KBM-7 (cell line): ENCODE measurements at regions not wholly inside any gene's neighbourhood (a gene's known extent, or its start where the extent isn't known, plus 50 kb on each side); places are given as distances from the start of the nearest gene placed in this dataset.

ENCODE experiments used
- DNase-seq: peaks from one replicate; pipeline ENCODE4 v3.0.0-alpha.2; 2015
- in situ Hi-C: fragments of 300-500 bp; cut with MboI; formaldehyde crosslinking; loops from 2 replicates; pipeline ENCODE4 v1.14.3; 2020; ENCODE audit warnings: low sequenced_read_pairs, low pct_unique_long_range_greater_than_20kb, mixed read lengths

GRCh38 chr1:80982831-80983230 is 817.9 kb upstream of the ADGRL2 start:
- in situ Hi-C loops: no loop called here
- DNase-seq: no peak

DNA sequence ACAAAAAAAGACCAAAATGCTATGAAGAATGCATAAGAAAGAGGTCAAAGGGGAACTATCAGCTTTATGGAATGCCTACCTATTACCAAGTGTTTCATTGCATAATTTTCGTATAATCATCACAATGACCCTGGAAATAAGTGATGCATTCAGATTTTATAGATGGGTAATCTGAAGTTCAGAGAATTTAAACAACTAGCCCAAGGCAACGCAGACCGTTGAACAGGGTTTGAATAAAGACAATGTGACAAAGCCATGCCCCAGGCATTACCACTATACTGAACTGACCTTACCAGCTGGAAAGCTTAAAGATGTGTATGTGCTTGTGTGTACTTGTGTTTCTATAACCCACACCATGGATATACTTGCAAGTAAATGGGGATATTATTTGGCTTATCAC is 827.6 kb upstream of the ADGRL2 start:
- DNase-seq: no peak
- in situ Hi-C loops: no loop called here

DNA sequence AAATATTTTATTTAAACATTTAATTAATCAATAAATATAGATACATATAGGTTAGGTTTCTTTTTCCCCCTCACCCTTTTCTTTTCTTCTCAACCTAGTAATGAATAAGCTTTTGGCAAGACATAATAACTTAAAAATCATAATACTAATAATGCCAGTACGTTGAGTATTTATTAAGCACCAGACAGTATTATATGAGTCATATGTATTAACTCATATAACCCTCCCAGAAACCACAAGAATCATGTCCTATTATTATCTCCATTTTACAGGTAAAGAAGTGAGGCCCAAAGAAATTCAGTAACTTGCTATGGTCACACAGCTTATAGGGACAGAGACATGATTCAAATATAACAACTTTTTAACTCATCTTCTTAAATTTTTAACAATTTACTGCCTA is 834.5 kb upstream of the ADGRL2 start:
- in situ Hi-C loops: no loop called here
- DNase-seq: no peak

DNA sequence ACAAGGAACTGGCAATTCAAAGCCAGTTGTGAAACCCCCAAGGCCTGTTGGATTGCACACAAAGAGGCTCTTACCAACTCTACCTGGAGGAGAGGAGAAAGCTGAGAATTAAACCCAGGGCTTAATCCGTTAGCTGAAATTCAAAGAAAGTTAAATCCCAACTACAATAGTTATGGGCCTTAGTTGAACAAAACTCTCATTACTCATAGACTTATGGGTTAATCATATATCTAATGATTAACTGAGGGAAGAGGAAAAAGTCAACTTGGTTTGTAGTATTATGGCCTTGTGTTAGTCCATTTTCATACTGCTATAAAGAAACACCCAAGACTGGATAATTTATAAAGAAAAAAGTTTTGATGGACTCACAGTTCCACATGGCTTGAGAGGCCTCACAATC is 838.2 kb upstream of the ADGRL2 start:
- no peak for DNase-seq
- in situ Hi-C loops: no loop called here

- DNase-seq: no peak
- in situ Hi-C loops: no loop called here
Measured at GRCh38 chr1:80961464-80962190, 839.1 kb upstream of the ADGRL2 start.

DNA sequence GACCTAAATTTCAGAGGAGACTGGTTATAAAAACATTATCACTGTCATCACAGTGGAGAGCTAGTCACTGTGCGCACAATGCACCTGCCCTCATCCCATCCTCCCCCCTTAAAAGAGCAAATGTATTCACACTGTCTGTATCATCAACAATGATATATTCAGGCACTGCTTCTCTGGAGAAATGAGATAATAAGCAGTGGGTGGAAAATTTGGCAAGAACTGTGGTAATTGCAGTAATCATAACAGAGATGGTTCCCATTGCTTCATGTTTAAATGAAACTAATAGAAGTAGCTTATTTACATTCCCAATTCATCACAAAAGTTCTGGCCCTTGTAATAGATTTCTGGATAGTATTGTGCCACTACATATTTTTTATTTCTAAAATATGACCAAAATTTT is 867.4 kb upstream of the ADGRL2 start:
- in situ Hi-C loops: no loop called here
- DNase-seq: no peak

DNA sequence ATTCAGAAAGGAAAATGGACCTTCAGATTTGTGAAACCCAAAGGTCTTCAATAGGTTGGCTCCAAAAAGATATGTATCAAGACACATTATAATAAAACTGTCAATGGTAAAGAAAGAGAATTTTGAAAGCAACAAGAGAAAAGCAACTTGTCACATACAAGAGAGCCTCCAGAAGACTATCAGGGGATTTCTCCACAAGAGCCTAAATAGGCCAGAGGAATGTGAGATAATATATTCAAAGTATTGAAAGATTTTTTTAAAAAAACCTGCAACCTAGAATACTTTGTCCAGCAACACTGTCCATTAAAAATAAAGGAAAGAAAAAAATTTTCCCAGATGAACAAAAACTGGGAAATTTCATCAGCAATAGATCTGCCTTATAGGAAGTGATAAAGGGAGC is 869.6 kb upstream of the ADGRL2 start:
- DNase-seq: no peak
- in situ Hi-C loops: no loop called here

- no peak for DNase-seq
- in situ Hi-C loops: no loop called here
Measured at GRCh38 chr1:80929868-80930508, 870.7 kb upstream of the ADGRL2 start.

- in situ Hi-C loops: no loop called here
- DNase-seq: no peak
Measured at GRCh38 chr1:80926531-80926930, 874.2 kb upstream of the ADGRL2 start.

DNA sequence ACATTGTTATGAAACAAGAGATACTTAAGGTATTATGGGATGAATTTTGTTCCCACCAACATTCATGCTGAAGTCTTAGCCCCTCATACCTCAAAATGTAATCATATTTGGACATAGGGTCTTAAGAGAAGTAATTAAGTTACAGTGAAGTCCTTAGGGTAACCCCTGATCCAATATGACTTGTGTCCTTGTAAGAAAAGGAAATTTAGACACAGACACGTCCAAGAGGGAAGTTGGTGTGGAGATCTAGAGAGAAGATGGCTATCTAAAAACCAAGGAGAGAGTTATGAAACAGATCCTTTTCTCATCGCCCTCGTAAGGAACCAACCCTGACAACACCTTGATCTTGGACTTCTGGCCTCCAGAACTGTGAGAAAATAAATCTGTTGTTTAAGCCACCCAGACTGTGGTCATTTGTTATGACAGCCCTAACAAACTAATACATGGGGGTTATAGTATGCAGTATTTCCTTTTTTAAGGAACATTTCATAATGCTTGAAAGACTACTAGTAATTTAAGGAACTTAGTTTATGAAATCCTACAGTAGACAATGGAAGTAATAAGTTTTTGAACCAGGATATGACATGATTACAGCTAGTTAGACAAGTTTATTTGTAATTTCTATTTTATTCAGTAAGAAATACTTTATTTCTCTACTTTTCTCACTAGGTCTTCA is 875.5 kb upstream of the ADGRL2 start:
- in situ Hi-C loops: no loop called here

GRCh38 chr1:80924290-80924689 is 876.4 kb upstream of the ADGRL2 start:
- no peak for DNase-seq
- in situ Hi-C loops: no loop called here

More for the DNA sequence above, 875.5 kb upstream of the ADGRL2 start:
- DNase-seq: no peak

GRCh38 chr1:80922906-80923305 is 877.8 kb upstream of the ADGRL2 start:
- in situ Hi-C loops: no loop called here

DNA sequence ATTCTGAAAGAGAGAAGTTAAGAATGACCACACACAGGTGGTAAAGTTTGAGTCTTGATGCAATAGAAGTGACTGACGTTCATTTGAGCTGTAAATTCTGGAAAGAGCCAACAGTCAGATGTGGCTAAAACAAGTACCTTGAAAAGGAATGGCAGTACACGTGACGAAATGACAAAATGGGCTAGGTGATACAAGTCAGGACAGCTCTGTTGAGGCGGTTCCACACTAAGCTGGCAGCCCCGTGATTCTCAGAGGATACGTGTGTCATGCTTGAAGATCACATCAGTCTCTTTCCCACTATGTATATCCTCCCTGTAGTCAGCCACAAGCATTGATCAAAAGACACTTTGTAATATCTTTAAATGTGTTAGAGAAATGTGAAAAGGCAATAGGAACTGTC is 881.3 kb upstream of the ADGRL2 start:
- in situ Hi-C loops: no loop called here
- no peak for DNase-seq

More at GRCh38 chr1:80922906-80923305, 877.8 kb upstream of the ADGRL2 start:
- DNase-seq: no peak

DNA sequence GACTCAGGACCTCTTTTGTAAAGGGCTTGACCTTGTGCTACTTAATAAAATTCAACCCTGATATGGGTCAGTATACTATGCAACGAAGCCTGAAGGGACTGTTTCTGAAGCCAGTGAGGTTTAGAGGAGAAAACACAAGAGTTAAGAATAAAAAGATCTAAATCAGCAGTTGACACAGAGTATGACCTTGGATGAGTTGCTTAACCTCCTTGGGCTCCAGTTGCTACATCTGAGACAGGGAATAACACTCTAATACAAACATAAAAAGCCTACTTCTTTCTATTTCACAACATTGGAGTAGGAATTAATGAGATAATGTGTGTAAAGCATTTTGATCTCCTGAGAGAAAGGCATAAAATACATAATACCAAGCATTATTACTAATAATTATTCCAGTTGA is 882.4 kb upstream of the ADGRL2 start:
- in situ Hi-C loops: no loop called here
- DNase-seq: no peak

- DNase-seq: no peak
- in situ Hi-C loops: no loop called here
Measured at GRCh38 chr1:80917826-80918225, 882.9 kb upstream of the ADGRL2 start.

GRCh38 chr1:80917225-80917624 is 883.5 kb upstream of the ADGRL2 start:
- no peak for DNase-seq
- in situ Hi-C loops: no loop called here

DNA sequence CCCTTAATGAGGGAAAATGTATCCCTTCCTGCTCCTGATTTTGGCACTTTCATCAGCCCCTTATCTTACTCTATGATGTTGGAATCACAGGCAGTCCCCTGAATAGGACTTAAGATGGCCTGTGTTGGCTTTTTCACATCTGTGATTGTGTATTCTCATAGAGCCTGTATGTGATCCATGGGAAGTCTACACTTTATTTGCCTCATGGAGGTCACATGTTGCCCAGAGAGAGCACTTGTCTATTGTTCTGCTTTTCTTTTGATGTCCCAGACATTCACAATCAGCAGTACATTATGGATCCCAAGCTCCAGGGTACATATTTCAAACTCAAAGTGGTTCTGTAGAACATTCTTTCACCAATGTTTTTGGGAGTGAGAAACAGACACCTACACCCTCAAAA is 885.2 kb upstream of the ADGRL2 start:
- in situ Hi-C loops: no loop called here
- no peak for DNase-seq

- DNase-seq: no peak
- in situ Hi-C loops: no loop called here
Measured at GRCh38 chr1:80910426-80910825, 890.3 kb upstream of the ADGRL2 start.

GRCh38 chr1:80909172-80909784 is 891.5 kb upstream of the ADGRL2 start:
- no peak for DNase-seq
- in situ Hi-C loops: no loop called here

GRCh38 chr1:80896781-80897356 is 903.9 kb upstream of the ADGRL2 start:
- in situ Hi-C loops: no loop called here
- no peak for DNase-seq
